PC-9 (cell line): ENCODE measurements at regions not wholly inside any gene's neighbourhood (a gene's known extent, or its start where the extent isn't known, plus 50 kb on each side); places are given as distances from the start of the nearest gene placed in this dataset.

Source experiments
- EZH2 ChIP-seq: fragments of 200-600 bp; sonication (generic); IDR thresholded peaks from 2 replicates; pipeline ENCODE4 v1.8.0; 2017; ENCODE audit warnings: antibody characterized with exemption, low read depth
- TF ChIP-seq, protein P1 (sequence below): fragments of 200-600 bp; sonication (generic); conservative IDR thresholded peaks from 2 replicates; pipeline ENCODE4 v1.6.1; 2017; ENCODE audit warnings: mixed run types, antibody characterized with exemption, mild to moderate bottlenecking, moderate library complexity

DNA sequence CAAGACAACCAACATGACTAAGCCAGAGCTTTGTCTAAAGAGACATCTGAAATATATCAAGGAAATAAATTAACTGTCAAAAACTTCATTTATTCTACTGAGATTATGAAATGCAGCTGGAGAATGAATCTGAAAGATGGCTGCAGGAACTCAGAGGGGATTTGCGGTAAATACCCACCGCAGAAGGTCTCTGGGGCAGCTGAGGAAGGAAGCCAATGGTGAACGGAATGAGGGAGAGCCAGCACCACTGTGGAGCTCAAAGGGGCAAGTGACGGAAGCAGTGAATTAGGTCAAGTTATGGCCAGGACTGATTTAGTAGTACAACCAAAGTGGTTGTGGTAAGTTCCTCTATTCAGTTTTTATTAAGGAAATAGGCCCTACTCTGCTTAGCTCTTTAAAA is 215.3 kb upstream of the GLI3 start:
- TF ChIP-seq, protein P1, sequence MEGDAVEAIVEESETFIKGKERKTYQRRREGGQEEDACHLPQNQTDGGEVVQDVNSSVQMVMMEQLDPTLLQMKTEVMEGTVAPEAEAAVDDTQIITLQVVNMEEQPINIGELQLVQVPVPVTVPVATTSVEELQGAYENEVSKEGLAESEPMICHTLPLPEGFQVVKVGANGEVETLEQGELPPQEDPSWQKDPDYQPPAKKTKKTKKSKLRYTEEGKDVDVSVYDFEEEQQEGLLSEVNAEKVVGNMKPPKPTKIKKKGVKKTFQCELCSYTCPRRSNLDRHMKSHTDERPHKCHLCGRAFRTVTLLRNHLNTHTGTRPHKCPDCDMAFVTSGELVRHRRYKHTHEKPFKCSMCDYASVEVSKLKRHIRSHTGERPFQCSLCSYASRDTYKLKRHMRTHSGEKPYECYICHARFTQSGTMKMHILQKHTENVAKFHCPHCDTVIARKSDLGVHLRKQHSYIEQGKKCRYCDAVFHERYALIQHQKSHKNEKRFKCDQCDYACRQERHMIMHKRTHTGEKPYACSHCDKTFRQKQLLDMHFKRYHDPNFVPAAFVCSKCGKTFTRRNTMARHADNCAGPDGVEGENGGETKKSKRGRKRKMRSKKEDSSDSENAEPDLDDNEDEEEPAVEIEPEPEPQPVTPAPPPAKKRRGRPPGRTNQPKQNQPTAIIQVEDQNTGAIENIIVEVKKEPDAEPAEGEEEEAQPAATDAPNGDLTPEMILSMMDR = no peak
- TF ChIP-seq EZH2 = no peak
